ENCODE measurements at regions not wholly inside any gene's neighbourhood (a gene's known extent, or its start where the extent isn't known, plus 50 kb on each side); places are given as distances from the start of the nearest gene placed in this dataset.

DNA sequence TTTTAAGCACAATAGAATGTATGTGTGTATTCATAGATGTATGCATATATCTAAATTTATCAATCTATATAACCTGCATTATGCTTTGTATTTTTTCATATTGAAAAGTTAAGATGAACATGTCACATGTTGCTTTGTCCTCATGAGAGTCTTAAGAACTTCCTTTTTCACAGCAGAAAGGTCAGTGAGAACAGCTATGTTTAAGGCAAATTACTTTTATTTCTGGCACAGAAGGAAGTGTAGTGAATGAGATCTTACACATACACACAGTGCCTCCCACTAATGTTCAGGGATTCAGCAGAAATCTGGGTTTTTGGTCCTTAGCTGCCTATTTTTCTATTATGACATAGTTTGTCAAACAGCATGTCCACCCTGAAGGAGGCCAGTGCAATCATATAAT, 134.8 kb downstream of the TMEM26 start:
- Histone ChIP-seq H3K36me3 (ENCODE audit: control insufficient read depth, insufficient read depth, low read length) (no peaks in the 10 kb centered on the region), H3K27me3 (ENCODE audit: control insufficient read depth, insufficient read depth, low read length) (no peaks in the 10 kb centered on the region), H3K27ac (ENCODE audit: low read depth, low read length) (no peak overlapping the region), H3K4me3 (ENCODE audit: low read depth, low read length) (no peak overlapping the region), H3K9me3 (ENCODE audit: control insufficient read depth, insufficient read depth, low read depth, low read length) (no peaks in the 10 kb centered on the region), H3K4me1 (ENCODE audit: control insufficient read depth, insufficient read depth, low read length) (no peaks in the 10 kb centered on the region), H3K9ac (ENCODE audit: low read length) (no peak overlapping the region)

DNA sequence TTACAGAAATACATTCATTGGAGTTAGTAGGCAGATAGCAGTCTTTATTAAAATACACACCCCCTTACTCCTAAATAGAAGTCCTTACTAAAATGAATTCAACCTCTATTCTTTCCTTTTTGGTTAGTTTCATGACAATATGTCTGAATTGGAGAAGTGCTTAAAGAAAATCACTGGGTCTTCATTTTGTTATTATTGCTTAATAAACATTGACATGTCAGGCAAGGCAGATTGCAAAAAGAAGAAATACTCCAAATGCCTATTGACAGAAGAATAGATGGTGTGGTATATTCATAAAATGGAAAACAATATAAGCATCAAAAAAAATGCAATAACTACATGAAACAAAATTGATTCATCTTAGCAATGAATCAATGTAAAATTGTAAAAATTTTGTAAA, 135.5 kb downstream of the TMEM26 start:
- Histone ChIP-seq H3K9ac (ENCODE audit: low read length) (no peak overlapping the region), H3K27me3 (ENCODE audit: control insufficient read depth, insufficient read depth, low read length) (no peaks in the 10 kb centered on the region), H3K4me1 (ENCODE audit: control insufficient read depth, insufficient read depth, low read length) (no peaks in the 10 kb centered on the region), H3K4me3 (ENCODE audit: low read depth, low read length) (no peak overlapping the region), H3K9me3 (ENCODE audit: control insufficient read depth, insufficient read depth, low read depth, low read length) (no peaks in the 10 kb centered on the region), H3K36me3 (ENCODE audit: control insufficient read depth, insufficient read depth, low read length) (no peaks in the 10 kb centered on the region), H3K27ac (ENCODE audit: low read depth, low read length) (no peak overlapping the region)

- no peaks in the 10 kb centered on the region for H3K27me3 ChIP-seq (ENCODE audit: control insufficient read depth, insufficient read depth, low read length)
- H3K27ac ChIP-seq (ENCODE audit: low read depth, low read length) = no peak overlapping the region
- no peak overlapping the region for H3K4me3 ChIP-seq (ENCODE audit: low read depth, low read length)
- no peaks in the 10 kb centered on the region for H3K36me3 ChIP-seq (ENCODE audit: control insufficient read depth, insufficient read depth, low read length)
- H3K9ac ChIP-seq (ENCODE audit: low read length) = no peak overlapping the region
- no peaks in the 10 kb centered on the region for H3K9me3 ChIP-seq (ENCODE audit: control insufficient read depth, insufficient read depth, low read depth, low read length)
- no peaks in the 10 kb centered on the region for H3K4me1 ChIP-seq (ENCODE audit: control insufficient read depth, insufficient read depth, low read length)
Measured at GRCh38 chr10:61316676-61317265, 136.4 kb downstream of the TMEM26 start.

GRCh38 chr10:61314273-61314672, 138.9 kb downstream of the TMEM26 start:
- Histone ChIP-seq H3K9ac (ENCODE audit: low read length) (no peak overlapping the region), H3K36me3 (ENCODE audit: control insufficient read depth, insufficient read depth, low read length) (no peaks in the 10 kb centered on the region), H3K27ac (ENCODE audit: low read depth, low read length) (no peak overlapping the region), H3K4me1 (ENCODE audit: control insufficient read depth, insufficient read depth, low read length) (no peaks in the 10 kb centered on the region), H3K27me3 (ENCODE audit: control insufficient read depth, insufficient read depth, low read length) (no peaks in the 10 kb centered on the region), H3K9me3 (ENCODE audit: control insufficient read depth, insufficient read depth, low read depth, low read length) (no peaks in the 10 kb centered on the region), H3K4me3 (ENCODE audit: low read depth, low read length) (no peak overlapping the region)

GRCh38 chr10:61313460-61313859, 139.7 kb downstream of the TMEM26 start:
- Histone ChIP-seq H3K4me3 (ENCODE audit: low read depth, low read length) (no peak overlapping the region), H3K9me3 (ENCODE audit: control insufficient read depth, insufficient read depth, low read depth, low read length) (no peaks in the 10 kb centered on the region), H3K4me1 (ENCODE audit: control insufficient read depth, insufficient read depth, low read length) (no peaks in the 10 kb centered on the region), H3K27me3 (ENCODE audit: control insufficient read depth, insufficient read depth, low read length) (no peaks in the 10 kb centered on the region), H3K9ac (ENCODE audit: low read length) (no peak overlapping the region), H3K27ac (ENCODE audit: low read depth, low read length) (no peak overlapping the region), H3K36me3 (ENCODE audit: control insufficient read depth, insufficient read depth, low read length) (no peaks in the 10 kb centered on the region)

GRCh38 chr10:61304746-61305145, 148.4 kb downstream of the TMEM26 start:
- Histone ChIP-seq H3K27me3 (ENCODE audit: control insufficient read depth, insufficient read depth, low read length) (no peaks in the 10 kb centered on the region), H3K27ac (ENCODE audit: low read depth, low read length) (no peak overlapping the region), H3K36me3 (ENCODE audit: control insufficient read depth, insufficient read depth, low read length) (no peaks in the 10 kb centered on the region), H3K4me3 (ENCODE audit: low read depth, low read length) (no peak overlapping the region), H3K9me3 (ENCODE audit: control insufficient read depth, insufficient read depth, low read depth, low read length) (no peaks in the 10 kb centered on the region), H3K4me1 (ENCODE audit: control insufficient read depth, insufficient read depth, low read length) (no peaks in the 10 kb centered on the region), H3K9ac (ENCODE audit: low read length) (no peak overlapping the region)

- H3K9me3 ChIP-seq (ENCODE audit: control insufficient read depth, insufficient read depth, low read depth, low read length) = no peaks in the 10 kb centered on the region
- no peaks in the 10 kb centered on the region for H3K27me3 ChIP-seq (ENCODE audit: control insufficient read depth, insufficient read depth, low read length)
- no peak overlapping the region for H3K4me3 ChIP-seq (ENCODE audit: low read depth, low read length)
- no peak overlapping the region for H3K9ac ChIP-seq (ENCODE audit: low read length)
- H3K36me3 ChIP-seq (ENCODE audit: control insufficient read depth, insufficient read depth, low read length) = no peaks in the 10 kb centered on the region
- H3K27ac ChIP-seq (ENCODE audit: low read depth, low read length) = no peak overlapping the region
- H3K4me1 ChIP-seq (ENCODE audit: control insufficient read depth, insufficient read depth, low read length) = no peaks in the 10 kb centered on the region
Measured at GRCh38 chr10:61302124-61302523, 151.1 kb downstream of the TMEM26 start.

DNA sequence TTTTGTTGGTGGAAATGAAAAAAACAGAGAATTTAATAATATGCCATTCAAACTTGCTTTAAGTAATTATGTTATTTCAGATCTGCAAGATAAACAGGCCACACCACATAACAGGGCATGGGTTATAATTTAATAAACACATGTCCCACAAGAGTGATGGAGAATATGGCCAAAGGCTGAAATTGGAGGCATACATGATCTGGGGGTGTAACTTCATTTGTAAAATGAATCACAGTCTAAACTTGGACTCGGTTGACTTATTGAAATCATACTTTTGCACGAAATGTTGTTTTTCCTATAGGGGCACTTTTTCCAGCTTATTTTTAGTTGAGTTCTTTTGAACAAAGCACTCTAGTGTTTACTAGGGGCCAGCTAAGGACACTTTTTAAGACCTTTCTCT, 151.6 kb downstream of the TMEM26 start:
- Histone ChIP-seq H3K9ac (ENCODE audit: low read length) (no peak overlapping the region), H3K9me3 (ENCODE audit: control insufficient read depth, insufficient read depth, low read depth, low read length) (no peaks in the 10 kb centered on the region), H3K27ac (ENCODE audit: low read depth, low read length) (no peak overlapping the region), H3K27me3 (ENCODE audit: control insufficient read depth, insufficient read depth, low read length) (no peaks in the 10 kb centered on the region), H3K4me3 (ENCODE audit: low read depth, low read length) (no peak overlapping the region), H3K4me1 (ENCODE audit: control insufficient read depth, insufficient read depth, low read length) (no peaks in the 10 kb centered on the region), H3K36me3 (ENCODE audit: control insufficient read depth, insufficient read depth, low read length) (no peaks in the 10 kb centered on the region)

DNA sequence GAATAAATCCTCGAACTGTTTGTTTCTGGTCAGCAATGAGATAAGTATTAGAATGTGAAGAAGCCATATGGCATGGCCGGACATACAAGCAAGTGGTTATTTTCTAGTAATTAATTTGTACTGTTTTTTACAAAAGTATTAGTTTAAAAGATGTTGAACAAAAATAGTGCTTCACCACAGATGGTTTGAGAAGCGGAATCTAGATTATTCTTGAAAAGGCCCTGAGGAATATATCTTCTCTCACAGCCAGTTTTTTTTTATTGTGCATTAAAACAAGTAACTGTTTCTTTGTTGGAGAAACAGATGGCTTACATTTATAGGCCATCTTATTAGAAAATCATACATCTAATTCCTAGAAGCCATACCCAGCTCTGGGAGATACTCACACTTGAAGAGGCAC, 153.3 kb downstream of the TMEM26 start:
- Histone ChIP-seq H3K4me3 (ENCODE audit: low read depth, low read length) (no peak overlapping the region), H3K27me3 (ENCODE audit: control insufficient read depth, insufficient read depth, low read length) (no peaks in the 10 kb centered on the region), H3K36me3 (ENCODE audit: control insufficient read depth, insufficient read depth, low read length) (no peaks in the 10 kb centered on the region), H3K27ac (ENCODE audit: low read depth, low read length) (no peak overlapping the region), H3K9me3 (ENCODE audit: control insufficient read depth, insufficient read depth, low read depth, low read length) (no peaks in the 10 kb centered on the region), H3K4me1 (ENCODE audit: control insufficient read depth, insufficient read depth, low read length) (no peaks in the 10 kb centered on the region), H3K9ac (ENCODE audit: low read length) (no peak overlapping the region)

DNA sequence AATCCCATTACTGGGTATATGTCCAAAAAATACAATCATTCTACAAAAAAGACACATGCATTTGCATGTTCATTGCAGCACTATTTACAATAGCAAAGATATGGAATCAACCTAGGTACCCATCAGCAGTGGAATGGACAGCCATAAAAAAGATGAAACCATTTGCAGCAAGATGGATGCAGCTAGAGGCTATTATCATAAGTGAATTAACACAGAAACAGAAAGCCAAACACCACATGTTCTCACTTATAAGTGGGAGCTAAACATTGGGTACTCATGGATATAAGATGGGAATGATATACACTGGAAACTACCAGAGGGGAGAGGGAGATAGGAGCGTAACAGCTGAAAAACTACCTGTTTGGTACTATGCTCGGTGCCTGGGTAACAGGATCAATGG, 154.0 kb downstream of the TMEM26 start:
- H3K9ac ChIP-seq (ENCODE audit: low read length) = no peak overlapping the region
- H3K36me3 ChIP-seq (ENCODE audit: control insufficient read depth, insufficient read depth, low read length) = no peaks in the 10 kb centered on the region
- H3K4me3 ChIP-seq (ENCODE audit: low read depth, low read length) = no peak overlapping the region
- H3K4me1 ChIP-seq (ENCODE audit: control insufficient read depth, insufficient read depth, low read length) = no peaks in the 10 kb centered on the region
- no peaks in the 10 kb centered on the region for H3K27me3 ChIP-seq (ENCODE audit: control insufficient read depth, insufficient read depth, low read length)
- no peaks in the 10 kb centered on the region for H3K9me3 ChIP-seq (ENCODE audit: control insufficient read depth, insufficient read depth, low read depth, low read length)
- H3K27ac ChIP-seq (ENCODE audit: low read depth, low read length) = no peak overlapping the region

- Histone ChIP-seq H3K36me3 (ENCODE audit: control insufficient read depth, insufficient read depth, low read length) (no peaks in the 10 kb centered on the region), H3K4me1 (ENCODE audit: control insufficient read depth, insufficient read depth, low read length) (no peaks in the 10 kb centered on the region), H3K9me3 (ENCODE audit: control insufficient read depth, insufficient read depth, low read depth, low read length) (no peaks in the 10 kb centered on the region), H3K4me3 (ENCODE audit: low read depth, low read length) (no peak overlapping the region), H3K27me3 (ENCODE audit: control insufficient read depth, insufficient read depth, low read length) (no peaks in the 10 kb centered on the region), H3K9ac (ENCODE audit: low read length) (no peak overlapping the region), H3K27ac (ENCODE audit: low read depth, low read length) (no peak overlapping the region)
Measured at GRCh38 chr10:61298194-61298593, 155.0 kb downstream of the TMEM26 start.

GRCh38 chr10:61296161-61296560, 157.0 kb downstream of the TMEM26 start:
- Histone ChIP-seq H3K27ac (ENCODE audit: low read depth, low read length) (no peak overlapping the region), H3K9ac (ENCODE audit: low read length) (no peak overlapping the region), H3K4me3 (ENCODE audit: low read depth, low read length) (no peak overlapping the region), H3K36me3 (ENCODE audit: control insufficient read depth, insufficient read depth, low read length) (no peaks in the 10 kb centered on the region), H3K4me1 (ENCODE audit: control insufficient read depth, insufficient read depth, low read length) (peaks cover 5% of the 10 kb centered on the region; the same call in 1 of the 2 replicates), H3K9me3 (ENCODE audit: control insufficient read depth, insufficient read depth, low read depth, low read length) (no peaks in the 10 kb centered on the region), H3K27me3 (ENCODE audit: control insufficient read depth, insufficient read depth, low read length) (no peaks in the 10 kb centered on the region)
